IMR-90 (cell line): ENCODE measurements at regions not wholly inside any gene's neighbourhood (a gene's known extent, or its start where the extent isn't known, plus 50 kb on each side); places are given as distances from the start of the nearest gene placed in this dataset.

ENCODE experiments used
- ATAC-seq: fragments of 200-7000 bp; cut with Tn5 transposase; 2 replicates; pipeline ENCODE4 v1.9.1; 2020; ENCODE audit warnings: low read depth, mild to moderate bottlenecking, moderate library complexity
- BruUV-seq: library from RNA; stranded (reverse); fragments of 400-500 nt; replicated peaks from 2 replicates; lab custom pipeline; 2021; lab: Mats Ljungman, UMichigan
- CTCF ChIA-PET: fragments of 300-600 bp; formaldehyde crosslinking; extraction: SDS; loops from one replicate; lab custom pipeline; 2021; ENCODE audit warnings: antibody characterized with exemption; lab: Yijun Ruan, JAX
- POLR2A ChIA-PET: fragments of 300-600 bp; sonication (Branson Sonifier 250); formaldehyde crosslinking; loops from one replicate; lab custom pipeline; 2022; ENCODE audit warnings: antibody characterized with exemption; ENCODE audit not compliant: unreplicated experiment; lab: Charles Lee
- DNase-seq: peaks from one replicate; pipeline ENCODE4 v3.0.0; 2013
- H2AFZ ChIP-seq: replicated peaks from 2 replicates; pipeline ENCODE3; 2013; ENCODE audit warnings: low read length, mild to moderate bottlenecking; ENCODE audit not compliant: poor library complexity
- H2AK5ac ChIP-seq: 2 replicates; pipeline ENCODE4 v1.6.1; 2013; ENCODE audit warnings: low read depth, low read length, inconsistent platforms
- H2AK9ac ChIP-seq: replicated peaks from 2 replicates; pipeline ENCODE3; 2013; ENCODE audit warnings: mild to moderate bottlenecking, low read depth, low read length, moderate library complexity; ENCODE audit not compliant: poor library complexity
- H2BK120ac ChIP-seq: 2 replicates; pipeline ENCODE4 v1.6.1; 2013; ENCODE audit warnings: low read depth, low read length, inconsistent platforms
- H2BK15ac ChIP-seq: 3 replicates; pipeline ENCODE4 v1.6.1; 2013; ENCODE audit warnings: low read depth, low read length, inconsistent platforms
- H2BK20ac ChIP-seq: 2 replicates; pipeline ENCODE4 v1.6.1; 2013; ENCODE audit warnings: low read depth, mild to moderate bottlenecking, inconsistent platforms, low read length, moderate library complexity
- H2BK5ac ChIP-seq: 2 replicates; pipeline ENCODE4 v1.6.1; 2013; ENCODE audit warnings: mild to moderate bottlenecking, low read depth, low read length, inconsistent platforms; ENCODE audit not compliant: poor library complexity, severe bottlenecking
- H3K14ac ChIP-seq: replicated peaks from 2 replicates; pipeline ENCODE4 v1.6.1; 2013; ENCODE audit warnings: low read depth, low read length, inconsistent platforms
- H3K18ac ChIP-seq: 2 replicates; pipeline ENCODE4 v1.6.1; 2013; ENCODE audit warnings: low read depth, low read length, control low read depth
- H3K23ac ChIP-seq: 2 replicates; pipeline ENCODE4 v1.6.1; 2013; ENCODE audit warnings: low read depth, low read length, inconsistent platforms
- H3K27ac ChIP-seq: 2 replicates; pipeline ENCODE4 v1.5.1; 2013; ENCODE audit warnings: mild to moderate bottlenecking, control low read depth, low read length; ENCODE audit not compliant: insufficient read depth
- H3K27me3 ChIP-seq: 2 replicates; pipeline ENCODE4 v1.6.1; 2013; ENCODE audit warnings: low read length; ENCODE audit not compliant: control insufficient read depth, insufficient read depth
- H3K36me3 ChIP-seq: 2 replicates; pipeline ENCODE4 v1.6.1; 2013; ENCODE audit warnings: low read length, mixed read lengths; ENCODE audit not compliant: control insufficient read depth, insufficient read depth
- H3K4ac ChIP-seq: 2 replicates; pipeline ENCODE4 v1.6.1; 2013; ENCODE audit warnings: low read depth, low read length, inconsistent platforms
- H3K4me1 ChIP-seq: 2 replicates; pipeline ENCODE4 v1.6.1; 2013; ENCODE audit warnings: low read length, mixed read lengths; ENCODE audit not compliant: control insufficient read depth, insufficient read depth
- H3K4me2 ChIP-seq: 2 replicates; pipeline ENCODE4 v1.6.1; 2013; ENCODE audit warnings: low read depth, mild to moderate bottlenecking, control low read depth, low read length, moderate library complexity
- H3K4me3 ChIP-seq: 2 replicates; pipeline ENCODE4 v1.5.1; 2013; ENCODE audit warnings: low read depth, mild to moderate bottlenecking, control low read depth, low read length, moderate library complexity; ENCODE audit not compliant: insufficient read depth
- H3K56ac ChIP-seq: 2 replicates; pipeline ENCODE4 v1.6.1; 2013; ENCODE audit warnings: low read length, inconsistent platforms; ENCODE audit not compliant: insufficient read depth; ENCODE audit errors: extremely low read depth
- H3K79me1 ChIP-seq, 2 experiments: 2 replicates each; pipeline ENCODE4 v1.6.1; 2013; ENCODE audit warnings: low read length in 2 of 2, inconsistent platforms in 1 of 2, low read depth in 1 of 2
- H3K9ac ChIP-seq: 2 replicates; pipeline ENCODE4 v1.6.1; 2013; ENCODE audit warnings: low read depth, low read length, control low read depth
- H3K9me1 ChIP-seq: 2 replicates; pipeline ENCODE4 v1.6.1; 2013; ENCODE audit warnings: low read length, inconsistent platforms; ENCODE audit not compliant: insufficient read depth
- H3K9me3 ChIP-seq: 2 replicates; pipeline ENCODE4 v1.6.1; 2013; ENCODE audit warnings: low read length; ENCODE audit not compliant: control insufficient read depth, insufficient read depth
- H4K20me1 ChIP-seq: 2 replicates; pipeline ENCODE4 v1.6.1; 2013; ENCODE audit warnings: low read length, inconsistent platforms; ENCODE audit not compliant: insufficient read depth
- H4K5ac ChIP-seq: 2 replicates; pipeline ENCODE4 v1.6.1; 2013; ENCODE audit warnings: mild to moderate bottlenecking, low read depth, low read length, control low read depth
- H4K8ac ChIP-seq, 2 experiments: 2 replicates each; pipeline ENCODE4 v1.6.1; 2013; ENCODE audit warnings: low read depth in 2 of 2, low read length in 2 of 2, control low read depth in 1 of 2, inconsistent platforms in 1 of 2
- H4K91ac ChIP-seq: 2 replicates; pipeline ENCODE4 v1.6.1; 2013; ENCODE audit warnings: low read depth, low read length, inconsistent platforms; ENCODE audit not compliant: insufficient read depth
- CEBPB ChIP-seq: IDR thresholded peaks from 2 replicates; pipeline ENCODE4 v1.6.1; 2012; ENCODE audit warnings: low read depth, low read length, improper control_type of control experiment
- FOS ChIP-seq: fragments of 150-350 bp; IDR thresholded peaks from 2 replicates; pipeline ENCODE4 v1.6.1; 2016; ENCODE audit warnings: low read depth, low read length
- MAFK ChIP-seq: IDR thresholded peaks from 2 replicates; pipeline ENCODE4 v1.6.1; 2012; ENCODE audit warnings: low read depth, low read length, improper control_type of control experiment
- MAZ ChIP-seq: IDR thresholded peaks from 2 replicates; pipeline ENCODE4 v1.6.1; 2012; ENCODE audit warnings: low read depth, mild to moderate bottlenecking, low read length, improper control_type of control experiment, moderate library complexity, borderline replicate concordance
- MXI1 ChIP-seq: IDR thresholded peaks from 2 replicates; pipeline ENCODE4 v1.6.1; 2012; ENCODE audit warnings: low read depth, mild to moderate bottlenecking, low read length, moderate library complexity, borderline replicate concordance
- POLR2A ChIP-seq: IDR thresholded peaks from 2 replicates; pipeline ENCODE4 v1.6.1; 2012; ENCODE audit warnings: mild to moderate bottlenecking, low read depth, low read length
- RFX5 ChIP-seq: IDR thresholded peaks from 2 replicates; pipeline ENCODE4 v1.8.0; 2012; ENCODE audit warnings: low read depth, mild to moderate bottlenecking, low read length, moderate library complexity
- USF2 ChIP-seq: fragments of 150-350 bp; IDR thresholded peaks from 2 replicates; pipeline ENCODE4 v1.6.1; 2017; ENCODE audit warnings: mild to moderate bottlenecking, antibody characterized with exemption, low read length, low read depth
- WGBS, 2 experiments: methylation state at CpG; one replicate each; pipeline versions ENCODE4 v1.1.5 to v1.1.7; 2013; ENCODE audit warnings: missing lambda C conversion rate in 2 of 2; ENCODE audit not compliant: insufficient read length in 1 of 2; ENCODE audit errors: extremely low coverage in 2 of 2; 5-methylcytosine and 5-hydroxymethylcytosine counted together
- dilution Hi-C: fragments of 300-500 bp; cut with HindIII; formaldehyde crosslinking; loops from one replicate; pipeline ENCODE4 v1.14.3; 2018; ENCODE audit warnings: low sequenced_read_pairs; ENCODE audit not compliant: unreplicated experiment
- in situ Hi-C: fragments of 300-500 bp; cut with MboI; formaldehyde crosslinking; loops from 3 replicates; pipeline ENCODE4 v1.14.3; 2019; ENCODE audit warnings: low sequenced_read_pairs, inconsistent platforms, mixed read lengths
- intact Hi-C: fragments of 100-400 bp; cut with micrococcal nuclease; formaldehyde crosslinking; loops from 2 replicates; pipeline ENCODE4 v1.10.0; 2022

GRCh38 chr1:194366705-194367104 is 1180.3 kb upstream of the B3GALT2 start:
- H2AK5ac ChIP-seq, result no peak overlapping the region
- no peak overlapping the region for H2BK20ac ChIP-seq
- no peak overlapping the region for H2AFZ ChIP-seq
- H3K36me3 ChIP-seq, result no peaks in the 10 kb centered on the region
- intact Hi-C loops, result no loop called here
- no peak overlapping the region for H2BK5ac ChIP-seq
- no peak overlapping the region for H3K56ac ChIP-seq
- no peaks in the 10 kb centered on the region for H3K79me1 ChIP-seq
- no peaks in the 10 kb centered on the region for H4K20me1 ChIP-seq
- no peak overlapping the region for H3K4ac ChIP-seq
- no peaks in the 10 kb centered on the region for H3K9me3 ChIP-seq
- dilution Hi-C loops, result no loop called here
- POLR2A ChIA-PET, result no interaction called here
- no peak overlapping the region for H3K9ac ChIP-seq
- DNase-seq, result peak; percentile 60
- in situ Hi-C loops, result no loop called here
- no peaks in the 10 kb centered on the region for H3K27me3 ChIP-seq
- H2AK9ac ChIP-seq, result no peak overlapping the region
- H2BK15ac ChIP-seq, result no peak overlapping the region
- no peak overlapping the region for H3K4me3 ChIP-seq
- H4K8ac ChIP-seq, result no peak overlapping the region
- H3K27ac ChIP-seq, result no peak overlapping the region
- no CpG with 5 or more reads among the region's 1 CpG for WGBS, 2 experiments
- peak; percentile 60 for ATAC-seq
- H3K4me1 ChIP-seq, result no peaks in the 10 kb centered on the region
- TF ChIP-seq POLR2A (no peak), CEBPB (no peak), FOS (no peak), USF2 (no peak), RFX5 (no peak), MAFK (peak; percentile 54; the same call in 1 of the 2 replicates), MAZ (no peak), MXI1 (no peak)
- H3K4me2 ChIP-seq, result peak overlapping the region; percentile 45; the same call in 1 of the 2 replicates
- no peak overlapping the region for H3K14ac ChIP-seq
- H3K23ac ChIP-seq, result no peak overlapping the region
- H4K5ac ChIP-seq, result no peak overlapping the region
- CTCF ChIA-PET, result interaction anchor here (0.6 kb wide), 2 partner anchors 12 to 23 kb away, joined by 3 read pairs; no protein-coding TSS in a partner anchor
- no peaks in the 10 kb centered on the region for H3K9me1 ChIP-seq
- no peak overlapping the region for H2BK120ac ChIP-seq
- H4K91ac ChIP-seq, result no peak overlapping the region
- no TSS peak for BruUV-seq
- no peak overlapping the region for H3K18ac ChIP-seq
